Ishikawa (cell line): ENCODE measurements at regions not wholly inside any gene's neighbourhood (a gene's known extent, or its start where the extent isn't known, plus 50 kb on each side); places are given as distances from the start of the nearest gene placed in this dataset.

Experiments
- CEBPB ChIP-seq: IDR thresholded peaks from 2 replicates; pipeline ENCODE4 v1.6.1; 2012
- CREB1 ChIP-seq: IDR thresholded peaks from 2 replicates; pipeline ENCODE4 v1.6.1; 2012; ENCODE audit warnings: low read depth
- EGR1 ChIP-seq: IDR thresholded peaks from 2 replicates; pipeline ENCODE4 v1.6.1; 2012
- EP300 ChIP-seq: IDR thresholded peaks from 2 replicates; pipeline ENCODE4 v1.6.1; 2012; ENCODE audit warnings: borderline replicate concordance
- FOXM1 ChIP-seq: IDR thresholded peaks from 2 replicates; pipeline ENCODE4 v1.6.1; 2012; ENCODE audit warnings: low read depth, borderline replicate concordance
- NFIC ChIP-seq: IDR thresholded peaks from 2 replicates; pipeline ENCODE4 v1.6.1; 2012
- RAD21 ChIP-seq: IDR thresholded peaks from 2 replicates; pipeline ENCODE4 v1.6.1; 2012; ENCODE audit warnings: low read depth
- TAF1 ChIP-seq: IDR thresholded peaks from 2 replicates; pipeline ENCODE4 v1.6.1; 2012; ENCODE audit warnings: low read depth, mild to moderate bottlenecking
- TCF12 ChIP-seq: IDR thresholded peaks from 2 replicates; pipeline ENCODE4 v1.6.1; 2012; ENCODE audit warnings: low read depth
- TEAD4 ChIP-seq: IDR thresholded peaks from 2 replicates; pipeline ENCODE4 v1.6.1; 2012
- YY1 ChIP-seq: IDR thresholded peaks from 2 replicates; pipeline ENCODE4 v1.6.1; 2012; ENCODE audit warnings: low read depth
- ZBTB7A ChIP-seq: IDR thresholded peaks from 2 replicates; pipeline ENCODE4 v1.6.1; 2012; ENCODE audit warnings: low read depth
- TF ChIP-seq, protein P1 (sequence below): IDR thresholded peaks from 2 replicates; pipeline ENCODE4 v1.6.1; 2012; ENCODE audit warnings: low read depth, mild to moderate bottlenecking
- TF ChIP-seq, protein P2 (sequence below): IDR thresholded peaks from 2 replicates; pipeline ENCODE4 v1.6.1; 2012
- TF ChIP-seq, protein P3 (sequence below): IDR thresholded peaks from 2 replicates; pipeline ENCODE4 v1.6.1; 2012

DNA sequence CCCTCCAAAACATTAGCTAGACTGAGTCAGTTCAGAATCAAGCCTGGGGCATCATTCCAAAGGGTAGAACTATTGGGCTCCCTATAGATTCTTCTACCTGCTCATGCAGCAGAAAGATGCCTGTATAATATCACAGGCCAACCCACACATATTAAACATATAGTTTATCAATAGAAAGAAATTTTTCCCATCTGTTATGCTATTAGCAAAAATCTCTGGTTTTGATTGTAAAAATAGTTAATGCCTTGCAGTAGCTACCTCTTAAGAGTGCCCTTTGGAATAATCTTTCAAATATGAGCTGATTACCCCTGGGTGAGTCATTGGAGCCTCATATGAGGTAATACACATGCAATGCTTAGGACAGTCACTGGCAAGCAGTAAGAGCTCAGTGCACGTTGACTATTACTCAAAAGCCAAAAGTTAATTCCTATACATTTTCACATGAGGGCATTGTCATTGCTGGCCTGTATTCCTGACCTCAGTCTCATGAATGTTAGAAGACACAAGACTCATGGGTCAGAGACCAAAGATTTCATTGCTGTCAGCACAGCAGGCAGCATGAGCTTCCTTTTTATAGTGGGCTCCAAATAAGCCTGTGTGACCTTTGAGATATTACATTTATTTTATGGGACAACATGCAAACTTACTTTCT, 180.0 kb downstream of the FGFR2 start:
- no peak for TF ChIP-seq RAD21
- no peak for TF ChIP-seq TCF12
- no peak for TF ChIP-seq TEAD4
- TF ChIP-seq, protein P1, sequence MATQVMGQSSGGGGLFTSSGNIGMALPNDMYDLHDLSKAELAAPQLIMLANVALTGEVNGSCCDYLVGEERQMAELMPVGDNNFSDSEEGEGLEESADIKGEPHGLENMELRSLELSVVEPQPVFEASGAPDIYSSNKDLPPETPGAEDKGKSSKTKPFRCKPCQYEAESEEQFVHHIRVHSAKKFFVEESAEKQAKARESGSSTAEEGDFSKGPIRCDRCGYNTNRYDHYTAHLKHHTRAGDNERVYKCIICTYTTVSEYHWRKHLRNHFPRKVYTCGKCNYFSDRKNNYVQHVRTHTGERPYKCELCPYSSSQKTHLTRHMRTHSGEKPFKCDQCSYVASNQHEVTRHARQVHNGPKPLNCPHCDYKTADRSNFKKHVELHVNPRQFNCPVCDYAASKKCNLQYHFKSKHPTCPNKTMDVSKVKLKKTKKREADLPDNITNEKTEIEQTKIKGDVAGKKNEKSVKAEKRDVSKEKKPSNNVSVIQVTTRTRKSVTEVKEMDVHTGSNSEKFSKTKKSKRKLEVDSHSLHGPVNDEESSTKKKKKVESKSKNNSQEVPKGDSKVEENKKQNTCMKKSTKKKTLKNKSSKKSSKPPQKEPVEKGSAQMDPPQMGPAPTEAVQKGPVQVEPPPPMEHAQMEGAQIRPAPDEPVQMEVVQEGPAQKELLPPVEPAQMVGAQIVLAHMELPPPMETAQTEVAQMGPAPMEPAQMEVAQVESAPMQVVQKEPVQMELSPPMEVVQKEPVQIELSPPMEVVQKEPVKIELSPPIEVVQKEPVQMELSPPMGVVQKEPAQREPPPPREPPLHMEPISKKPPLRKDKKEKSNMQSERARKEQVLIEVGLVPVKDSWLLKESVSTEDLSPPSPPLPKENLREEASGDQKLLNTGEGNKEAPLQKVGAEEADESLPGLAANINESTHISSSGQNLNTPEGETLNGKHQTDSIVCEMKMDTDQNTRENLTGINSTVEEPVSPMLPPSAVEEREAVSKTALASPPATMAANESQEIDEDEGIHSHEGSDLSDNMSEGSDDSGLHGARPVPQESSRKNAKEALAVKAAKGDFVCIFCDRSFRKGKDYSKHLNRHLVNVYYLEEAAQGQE: no peak
- no peak for TF ChIP-seq EGR1
- TF ChIP-seq, protein P2, sequence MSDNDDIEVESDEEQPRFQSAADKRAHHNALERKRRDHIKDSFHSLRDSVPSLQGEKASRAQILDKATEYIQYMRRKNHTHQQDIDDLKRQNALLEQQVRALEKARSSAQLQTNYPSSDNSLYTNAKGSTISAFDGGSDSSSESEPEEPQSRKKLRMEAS: no peak
- TF ChIP-seq TAF1: no peak
- no peak for TF ChIP-seq CREB1
- TF ChIP-seq YY1: no peak
- TF ChIP-seq EP300: no peak
- no peak for TF ChIP-seq CEBPB
- TF ChIP-seq FOXM1: no peak
- no peak for TF ChIP-seq ZBTB7A
- TF ChIP-seq, protein P3, sequence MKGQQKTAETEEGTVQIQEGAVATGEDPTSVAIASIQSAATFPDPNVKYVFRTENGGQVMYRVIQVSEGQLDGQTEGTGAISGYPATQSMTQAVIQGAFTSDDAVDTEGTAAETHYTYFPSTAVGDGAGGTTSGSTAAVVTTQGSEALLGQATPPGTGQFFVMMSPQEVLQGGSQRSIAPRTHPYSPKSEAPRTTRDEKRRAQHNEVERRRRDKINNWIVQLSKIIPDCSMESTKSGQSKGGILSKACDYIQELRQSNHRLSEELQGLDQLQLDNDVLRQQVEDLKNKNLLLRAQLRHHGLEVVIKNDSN: no peak
- no peak for TF ChIP-seq NFIC

DNA sequence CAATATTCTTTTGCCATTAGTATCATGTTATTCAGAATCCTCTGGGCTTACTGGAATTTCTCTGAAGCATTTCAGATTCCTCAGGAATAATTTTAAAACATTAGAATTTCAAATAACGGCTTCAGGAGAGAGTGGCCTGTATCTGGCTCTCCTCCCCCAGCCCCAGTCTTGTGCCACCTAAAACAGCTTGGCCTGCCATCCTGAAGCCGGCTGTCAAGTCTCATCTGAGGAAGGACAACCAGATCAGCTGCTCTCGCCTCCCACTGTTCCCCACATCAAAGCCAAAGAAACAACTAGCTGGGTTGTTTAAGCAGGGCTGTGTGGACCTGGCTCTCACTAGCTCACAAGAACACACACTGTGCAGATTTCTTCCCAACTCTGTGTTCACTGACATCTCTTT, 178.2 kb downstream of the FGFR2 start:
- TF ChIP-seq TEAD4 (no peak), CREB1 (no peak), EP300 (no peak), CEBPB (no peak), TAF1 (no peak), NFIC (no peak), ZBTB7A (no peak), YY1 (no peak), FOXM1 (no peak), RAD21 (no peak)
- TF ChIP-seq, protein P3: no peak
- TF ChIP-seq, protein P1: no peak
- TF ChIP-seq, protein P2: no peak

DNA sequence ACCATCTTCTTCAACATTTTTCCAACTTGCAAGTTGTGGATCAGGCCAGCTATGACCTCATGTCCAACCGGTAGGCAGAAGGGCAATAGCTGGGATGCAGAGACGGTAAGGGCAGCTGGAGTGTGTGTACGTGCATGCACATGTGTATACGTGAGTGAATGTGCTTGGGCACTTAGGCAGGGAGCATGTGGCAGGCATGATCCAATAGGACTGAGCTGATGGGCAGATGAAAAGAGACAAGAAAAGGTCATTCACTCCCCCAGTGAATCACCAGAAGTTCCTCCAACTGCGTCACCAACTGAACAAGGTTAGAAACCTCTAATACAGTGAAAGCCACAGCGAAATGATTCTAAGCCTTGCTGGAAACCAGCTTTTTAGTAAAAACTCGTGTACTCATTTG, 176.1 kb downstream of the FGFR2 start:
- no peak for TF ChIP-seq EP300
- TF ChIP-seq, protein P2: no peak
- TF ChIP-seq CEBPB: no peak
- no peak for TF ChIP-seq NFIC
- TF ChIP-seq CREB1: no peak
- no peak for TF ChIP-seq TAF1
- no peak for TF ChIP-seq FOXM1
- no peak for TF ChIP-seq YY1

DNA sequence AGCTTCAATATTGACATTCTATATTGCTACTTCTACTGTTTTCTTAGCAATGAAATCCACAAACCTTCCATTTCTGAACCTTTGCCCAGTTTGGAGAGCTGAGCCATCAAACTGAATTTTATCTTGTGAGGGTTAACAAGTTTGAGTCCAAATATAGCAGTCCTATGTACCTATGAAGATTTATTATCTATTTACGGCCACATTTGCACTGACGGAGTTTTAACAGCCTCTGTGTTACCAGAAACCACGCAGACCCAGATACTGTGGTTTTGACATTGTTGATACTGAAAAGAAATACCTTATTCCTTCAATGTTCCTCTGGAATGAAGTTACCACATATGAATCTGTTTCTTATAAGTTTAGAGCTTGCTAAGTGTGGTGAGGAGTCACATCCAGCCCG, 172.6 kb downstream of the FGFR2 start:
- TF ChIP-seq CREB1: no peak
- TF ChIP-seq TAF1: no peak
- TF ChIP-seq FOXM1: no peak
- no peak for TF ChIP-seq EP300
- TF ChIP-seq, protein P3: no peak
- TF ChIP-seq, protein P1: no peak
- no peak for TF ChIP-seq ZBTB7A
- TF ChIP-seq TEAD4: no peak
- no peak for TF ChIP-seq EGR1
- no peak for TF ChIP-seq RAD21
- no peak for TF ChIP-seq YY1
- no peak for TF ChIP-seq CEBPB
- TF ChIP-seq, protein P2: no peak
- TF ChIP-seq NFIC: no peak
- TF ChIP-seq TCF12: no peak
